Suppressor macrophage (primary cell): ENCODE measurements at regions not wholly inside any gene's neighbourhood (a gene's known extent, or its start where the extent isn't known, plus 50 kb on each side); places are given as distances from the start of the nearest gene placed in this dataset.
"Not testable (repeated sequence)": the region's sequence is repeated elsewhere in the genome, so short reads cannot be mapped to it uniquely, and the experiment has no call there.

Source experiments
- DNase-seq, 4 experiments: peaks; one replicate each; pipeline ENCODE4 v3.0.0-alpha.2; 2020 to 2022

DNA sequence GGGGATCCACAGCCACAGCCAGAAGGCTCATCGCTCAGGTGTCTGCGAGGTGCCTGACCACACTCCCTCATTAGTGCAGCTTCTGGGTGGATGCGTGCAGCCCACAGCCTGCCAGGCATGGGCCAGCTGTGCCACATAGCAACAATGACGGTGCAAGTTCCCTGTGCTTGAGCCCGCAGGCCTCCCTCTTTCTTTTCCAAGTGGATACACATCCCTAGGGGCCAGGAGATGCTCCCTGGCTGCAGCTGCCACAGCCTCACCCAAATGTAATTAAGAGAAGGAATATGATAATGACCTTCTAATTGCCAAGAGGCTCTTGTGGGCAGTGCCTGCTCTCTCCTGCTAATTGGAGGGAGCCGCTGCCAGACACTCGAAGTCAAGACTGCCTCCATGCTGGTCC lies 116.0 kb upstream of the PPP1R26 start:
- no peak for DNase-seq

DNA sequence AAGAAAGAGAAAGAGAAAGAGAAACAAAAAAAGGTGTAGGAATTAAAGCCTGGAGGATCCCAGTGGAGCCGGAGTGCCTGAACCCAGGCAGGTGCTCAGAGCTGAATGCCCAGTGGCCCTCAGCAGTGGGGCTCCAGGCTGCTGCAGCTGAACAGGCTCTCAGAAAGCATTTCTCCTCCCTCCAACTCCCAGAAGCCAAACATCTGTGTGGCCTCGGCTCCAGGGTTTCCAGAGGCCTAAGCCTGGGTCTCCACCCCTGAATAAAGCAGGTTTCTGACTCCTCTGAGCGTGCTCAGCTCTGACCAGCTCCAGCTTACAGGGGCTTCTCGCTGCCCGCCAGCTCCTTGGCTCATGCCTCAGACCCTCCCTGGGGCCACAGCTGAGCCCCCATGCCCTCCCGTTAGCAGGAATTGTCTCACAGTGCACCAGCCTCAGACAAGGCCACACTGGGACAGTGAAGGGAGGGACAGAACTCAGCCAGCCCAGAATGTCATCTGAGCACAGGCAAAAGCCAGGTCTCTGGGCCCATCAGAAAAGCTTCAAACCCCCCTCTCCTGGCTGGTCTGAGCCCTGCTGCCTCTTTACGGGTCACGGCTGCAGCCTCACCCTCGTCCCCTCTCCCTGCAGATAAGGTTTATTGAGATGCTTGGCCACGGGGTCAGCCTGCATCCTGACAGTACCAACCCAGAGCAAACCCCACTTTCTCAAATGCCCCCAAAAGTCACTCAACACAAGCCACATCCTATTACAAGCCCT lies 114.4 kb upstream of the PPP1R26 start:
- DNase-seq, result no peak

DNA sequence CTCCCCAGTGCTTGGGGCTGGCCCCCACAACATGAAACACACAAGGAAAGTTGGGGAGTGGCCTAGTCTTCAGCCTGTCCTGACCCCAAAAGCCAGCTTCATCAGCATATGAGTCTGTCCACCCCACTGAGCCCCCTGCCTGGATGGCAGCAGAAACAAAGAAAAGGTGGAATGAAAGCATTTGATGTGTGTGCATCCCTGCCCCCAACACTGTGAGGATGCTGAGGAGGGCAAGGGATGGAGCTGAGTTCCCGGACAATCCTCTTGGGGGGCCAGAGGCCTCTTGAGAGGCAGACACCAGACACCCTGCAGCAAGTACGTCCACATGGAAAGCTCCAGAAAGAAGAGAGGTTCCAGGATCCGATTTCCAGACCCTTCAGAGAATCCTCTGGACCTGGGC lies 113.5 kb upstream of the PPP1R26 start:
- no peak for DNase-seq

DNA sequence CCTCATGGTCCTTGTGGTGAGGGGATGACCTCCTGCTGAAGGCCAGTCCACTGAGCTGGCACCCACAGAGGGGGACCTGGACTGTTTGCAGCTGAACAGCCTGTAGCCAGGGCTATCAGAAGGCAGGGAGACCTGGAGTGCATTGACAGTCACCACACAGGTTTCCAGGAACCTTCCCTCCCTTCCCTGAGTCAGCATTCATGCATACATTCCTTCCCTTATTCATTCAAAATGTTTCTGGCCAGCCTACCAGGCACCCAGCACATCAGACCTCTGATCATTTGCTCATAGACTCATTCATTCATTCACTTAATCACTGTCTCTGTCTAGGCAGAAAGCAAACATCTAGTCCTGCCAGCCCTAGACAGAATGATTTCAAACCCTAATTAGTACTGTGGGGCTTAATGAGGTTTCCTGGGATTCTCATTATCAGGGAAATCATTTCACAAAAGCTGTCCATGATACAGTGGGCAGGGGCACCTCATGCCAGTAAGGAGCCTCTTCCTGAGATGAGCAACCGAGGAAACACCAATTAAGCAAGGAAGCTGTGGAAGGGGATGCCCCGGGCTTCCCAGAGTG lies 110.1 kb upstream of the PPP1R26 start:
- no peak for DNase-seq

DNA sequence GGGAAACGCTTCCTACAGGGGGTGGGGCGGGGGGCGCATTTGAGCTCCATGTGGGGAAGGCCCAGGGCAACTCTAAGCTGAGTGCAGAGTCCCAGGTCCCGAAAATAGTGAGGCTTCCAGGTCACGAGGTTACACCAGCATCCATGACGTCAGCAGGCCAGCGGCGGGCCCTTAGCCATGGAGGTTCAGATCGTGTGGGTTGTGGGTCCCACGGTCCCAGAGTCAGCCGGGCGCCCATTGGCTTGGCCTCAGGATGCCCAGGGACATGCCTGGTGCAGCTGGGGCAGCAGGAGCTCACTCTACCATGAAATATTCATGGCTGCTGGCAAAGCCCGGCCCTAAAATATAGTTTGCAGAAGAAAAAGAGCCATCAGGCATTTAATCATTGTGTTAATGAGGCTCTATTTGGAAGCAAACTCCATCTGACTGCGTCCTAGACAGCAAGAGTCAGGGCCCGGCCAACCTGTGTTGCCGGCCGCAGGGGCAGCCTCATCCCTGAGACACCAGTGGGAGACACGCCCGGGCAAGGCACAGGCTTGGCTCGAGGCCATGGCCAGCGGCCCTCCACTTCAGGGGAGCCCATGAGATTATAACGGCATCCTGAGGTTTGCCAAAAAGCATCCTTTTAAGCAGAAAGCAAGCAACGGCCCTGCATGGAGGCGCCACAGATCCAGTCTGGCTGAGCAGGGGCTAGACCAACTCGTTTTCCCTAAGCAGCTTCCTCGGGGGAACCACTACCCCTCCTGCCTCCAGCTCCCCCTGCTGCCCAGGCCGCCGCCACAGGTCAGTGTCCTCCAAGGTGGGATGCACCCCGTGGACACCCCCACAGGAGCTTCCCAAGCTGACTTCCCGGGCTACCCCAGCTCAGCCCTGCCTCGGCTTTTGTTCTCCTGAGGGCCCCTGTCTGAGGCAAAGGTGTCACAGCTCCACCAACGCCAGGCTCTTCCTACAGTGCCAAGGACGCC lies 108.9 kb upstream of the PPP1R26 start:
- no peak for DNase-seq

DNA sequence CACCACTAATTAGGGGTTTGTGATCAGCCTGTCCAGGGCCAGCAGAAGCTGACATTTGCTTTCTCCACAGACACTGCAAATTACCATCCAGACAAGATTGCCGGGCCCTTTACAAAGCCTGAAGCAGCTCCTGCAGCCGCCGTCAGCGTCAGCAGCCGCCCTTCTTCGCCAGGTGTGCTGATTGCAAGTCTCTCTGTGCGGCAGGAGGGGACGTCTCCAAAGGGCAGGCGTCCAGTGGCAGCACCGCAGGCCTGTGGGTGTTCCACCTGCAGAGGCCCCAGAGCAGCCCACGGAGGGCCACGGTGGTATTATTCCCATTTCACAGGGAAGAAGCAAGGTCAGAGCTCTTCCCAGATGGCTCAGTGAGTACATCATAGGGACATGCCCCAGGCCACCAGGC lies 108.0 kb upstream of the PPP1R26 start:
- DNase-seq, result no peak

DNA sequence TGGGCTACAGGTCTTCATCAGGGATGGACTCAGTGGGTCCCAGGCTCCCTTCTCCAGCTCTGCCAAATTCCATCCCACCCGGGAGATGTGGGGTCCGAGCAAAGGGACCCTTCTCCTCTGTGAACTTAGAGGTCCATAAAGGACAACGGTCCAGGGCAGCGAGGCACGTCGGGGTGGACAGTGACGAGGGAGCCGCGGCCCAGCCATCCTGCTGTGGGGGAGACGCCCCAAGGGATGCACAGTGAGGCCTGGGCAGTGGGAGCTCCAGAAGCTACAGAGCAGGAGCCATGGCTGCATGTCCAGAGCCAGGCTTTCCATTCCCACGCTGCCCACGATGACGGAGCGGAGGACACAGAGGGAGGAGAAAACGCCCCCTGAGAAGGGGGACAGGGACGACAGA lies 107.5 kb upstream of the PPP1R26 start:
- DNase-seq, result no peak

DNA sequence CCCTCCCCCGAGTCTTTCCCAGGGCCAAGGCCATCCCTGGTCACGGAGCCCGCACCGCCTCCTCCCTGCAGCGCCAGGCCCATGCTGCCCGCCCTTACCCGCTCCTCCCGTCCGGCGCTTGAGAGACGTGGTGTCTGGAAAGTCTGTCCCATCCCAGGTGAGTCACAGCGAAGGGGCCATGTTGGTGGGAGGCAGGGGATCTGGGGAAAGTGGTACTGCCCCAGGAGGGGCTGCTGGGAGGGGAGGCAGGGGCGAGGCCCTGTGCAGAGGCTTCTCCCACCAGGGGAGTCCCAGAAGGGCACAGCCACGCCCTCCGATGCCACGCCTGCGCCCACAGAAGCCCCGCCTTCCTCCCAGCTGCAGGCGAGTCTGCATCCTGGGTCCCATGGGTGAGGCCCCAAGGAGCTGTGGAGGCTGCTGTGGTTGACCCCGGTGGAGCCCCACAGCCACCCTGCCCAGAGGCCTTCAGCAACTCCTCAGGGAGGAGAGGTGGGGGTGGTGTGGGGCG lies 107.0 kb upstream of the PPP1R26 start:
- DNase-seq, result no peak

DNA sequence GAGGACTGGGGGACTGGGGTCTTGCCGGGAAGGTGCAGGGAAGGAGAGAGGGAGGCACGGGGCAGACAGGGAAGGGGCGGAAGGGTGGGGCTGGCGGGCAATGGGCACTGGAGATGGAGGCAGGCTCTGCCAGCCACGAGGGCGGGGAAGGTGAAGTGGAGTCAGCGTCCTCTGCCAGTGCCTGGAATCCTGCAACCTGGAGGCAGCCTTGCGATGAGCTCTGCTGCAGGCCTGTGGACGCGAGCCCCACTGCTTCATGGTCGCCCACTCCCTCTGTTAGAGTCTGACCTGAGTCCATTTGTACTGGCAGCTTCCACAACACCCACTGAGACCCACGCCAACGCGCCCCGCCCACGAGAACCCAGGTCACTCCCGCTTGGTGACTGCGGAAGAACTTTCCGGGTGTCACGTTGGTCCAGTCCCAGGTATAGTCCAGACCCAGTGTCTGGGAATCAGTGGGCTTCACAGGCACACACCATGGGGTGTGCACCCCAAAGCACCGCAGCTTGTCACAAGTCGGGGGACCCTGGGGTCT lies 106.4 kb upstream of the PPP1R26 start:
- DNase-seq, result no peak

DNA sequence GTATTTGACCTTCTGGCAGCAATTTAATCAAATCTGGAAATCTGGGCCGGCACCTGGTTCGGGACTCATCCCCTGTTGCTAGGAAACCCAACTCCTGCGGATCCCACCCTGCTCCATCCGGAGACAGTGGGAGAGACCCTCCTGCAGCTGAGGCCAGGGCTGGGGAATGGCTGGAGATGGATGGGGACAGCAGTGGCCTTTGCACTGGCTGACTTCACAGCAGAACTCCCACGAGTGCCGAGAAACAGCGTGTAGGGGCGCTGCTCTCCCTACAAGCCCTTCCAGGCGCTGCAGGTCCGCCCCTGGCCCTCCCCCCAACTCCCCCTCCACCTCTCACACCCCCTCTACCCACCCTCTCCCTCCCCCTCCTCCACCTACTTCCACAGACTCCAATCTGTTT lies 105.8 kb upstream of the PPP1R26 start:
- no peak for DNase-seq

DNA sequence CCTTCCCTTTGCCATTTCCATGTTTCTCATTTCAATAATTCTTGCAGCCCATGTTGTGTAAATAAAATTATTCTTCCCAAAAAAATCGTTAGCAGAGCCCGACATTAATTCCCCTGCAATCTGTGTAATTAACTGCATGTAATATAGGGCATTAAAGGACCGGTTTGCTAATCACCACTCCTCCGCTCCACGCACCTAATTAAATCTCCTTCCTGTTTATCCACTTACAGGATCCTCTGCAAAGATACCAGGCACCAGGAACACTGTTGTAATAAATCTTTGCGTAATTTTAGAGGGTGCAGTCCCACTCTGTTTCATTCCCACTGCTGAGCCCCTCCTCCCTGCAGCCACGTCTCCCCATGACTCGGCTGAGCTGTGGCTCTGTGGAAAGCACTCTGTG lies 105.0 kb upstream of the PPP1R26 start:
- no peak for DNase-seq

DNA sequence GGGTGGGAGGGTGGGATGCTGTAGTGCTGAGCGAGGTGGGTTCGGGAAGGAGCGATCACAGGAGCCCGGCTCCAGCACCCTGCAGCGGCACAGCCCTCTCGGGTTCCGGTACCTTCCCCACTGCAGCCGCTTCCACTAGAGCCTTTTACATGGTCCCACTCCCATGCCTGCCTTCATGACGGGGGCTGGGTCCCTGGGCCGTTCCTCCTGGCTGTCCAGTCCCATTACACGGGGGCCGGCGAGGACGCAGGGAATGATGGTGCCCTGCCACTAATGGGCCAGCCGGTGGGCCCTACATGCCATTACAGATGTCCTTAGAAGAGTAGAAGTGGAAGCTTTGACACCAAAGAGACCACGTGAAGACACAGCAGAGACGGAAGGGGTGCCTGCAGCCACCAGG lies 104.6 kb upstream of the PPP1R26 start:
- no peak for DNase-seq

DNA sequence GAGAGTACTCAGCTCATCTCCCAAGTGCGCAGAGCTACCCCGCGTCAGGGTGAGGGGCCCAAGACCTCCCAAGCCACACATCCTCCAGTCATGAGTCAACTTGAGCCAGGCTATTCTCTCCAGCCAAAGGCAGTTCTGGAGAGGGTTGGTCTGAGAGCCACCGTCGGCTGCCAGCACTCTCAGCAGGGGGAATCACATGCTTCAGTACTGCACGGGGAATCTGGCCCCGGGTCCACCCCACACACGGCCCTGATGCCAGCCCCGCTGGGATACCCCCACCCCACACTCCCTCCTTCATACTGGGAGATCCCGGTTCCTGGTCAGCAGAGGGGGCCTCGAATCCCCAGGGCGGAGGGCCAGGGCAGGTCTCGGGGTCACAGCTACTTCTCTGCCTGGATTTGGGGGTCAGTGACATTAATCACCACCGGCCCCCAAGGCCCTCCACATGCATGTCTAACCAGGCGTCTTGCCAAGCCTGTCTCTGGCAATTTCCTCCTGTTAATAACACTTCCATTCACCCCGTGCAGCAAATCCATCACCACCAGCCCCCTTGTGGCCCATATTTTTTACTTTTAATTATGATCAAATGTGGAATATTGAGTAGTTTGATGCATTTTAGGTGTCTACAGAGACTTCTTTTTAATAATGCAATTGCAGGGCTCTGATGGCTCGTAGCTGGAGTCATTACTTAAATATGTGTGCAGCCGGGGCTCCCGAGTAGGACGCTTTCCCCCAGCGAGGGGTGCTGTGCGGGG lies 102.9 kb upstream of the PPP1R26 start:
- no peak for DNase-seq

DNA sequence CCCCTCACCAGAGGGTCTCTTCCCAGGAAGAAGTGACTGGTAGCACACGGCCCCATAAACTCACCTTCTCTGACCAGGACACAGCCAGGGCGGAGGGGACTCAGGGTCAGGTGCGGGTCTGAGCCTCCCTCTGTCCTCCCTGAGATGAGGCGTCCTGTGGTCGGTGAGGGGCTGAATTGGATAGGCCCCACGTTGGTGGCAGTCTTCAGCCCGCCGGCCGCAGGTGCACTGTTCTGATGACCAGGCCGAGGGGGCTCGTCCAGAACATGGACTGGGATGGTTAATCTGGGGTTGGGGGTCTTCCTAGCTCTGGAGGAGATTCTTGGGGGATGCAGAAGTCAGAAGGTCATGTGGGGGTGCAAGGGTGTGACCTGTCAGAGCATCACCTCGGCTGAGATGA lies 102.2 kb upstream of the PPP1R26 start:
- DNase-seq, result no peak

DNA sequence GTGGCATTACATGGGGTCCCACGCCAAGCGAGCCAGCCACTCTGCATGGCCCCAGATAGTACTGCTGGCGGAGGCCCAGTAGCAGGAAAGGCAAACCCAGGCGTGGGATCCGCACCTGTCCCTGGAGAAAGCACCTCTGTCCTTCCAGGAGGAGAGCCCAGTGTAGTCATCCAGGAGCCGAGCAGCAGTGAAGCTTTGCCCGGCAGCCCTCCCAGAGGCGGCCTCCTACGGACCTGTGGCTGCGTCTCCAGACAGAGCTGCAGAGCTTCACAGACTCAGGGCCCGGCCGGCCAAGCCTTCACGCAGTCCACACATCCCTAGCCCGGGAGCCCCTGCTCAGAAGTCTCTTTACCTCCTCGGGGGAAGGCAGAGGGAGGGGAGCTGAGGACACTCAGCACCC lies 100.8 kb upstream of the PPP1R26 start:
- DNase-seq, result no peak

DNA sequence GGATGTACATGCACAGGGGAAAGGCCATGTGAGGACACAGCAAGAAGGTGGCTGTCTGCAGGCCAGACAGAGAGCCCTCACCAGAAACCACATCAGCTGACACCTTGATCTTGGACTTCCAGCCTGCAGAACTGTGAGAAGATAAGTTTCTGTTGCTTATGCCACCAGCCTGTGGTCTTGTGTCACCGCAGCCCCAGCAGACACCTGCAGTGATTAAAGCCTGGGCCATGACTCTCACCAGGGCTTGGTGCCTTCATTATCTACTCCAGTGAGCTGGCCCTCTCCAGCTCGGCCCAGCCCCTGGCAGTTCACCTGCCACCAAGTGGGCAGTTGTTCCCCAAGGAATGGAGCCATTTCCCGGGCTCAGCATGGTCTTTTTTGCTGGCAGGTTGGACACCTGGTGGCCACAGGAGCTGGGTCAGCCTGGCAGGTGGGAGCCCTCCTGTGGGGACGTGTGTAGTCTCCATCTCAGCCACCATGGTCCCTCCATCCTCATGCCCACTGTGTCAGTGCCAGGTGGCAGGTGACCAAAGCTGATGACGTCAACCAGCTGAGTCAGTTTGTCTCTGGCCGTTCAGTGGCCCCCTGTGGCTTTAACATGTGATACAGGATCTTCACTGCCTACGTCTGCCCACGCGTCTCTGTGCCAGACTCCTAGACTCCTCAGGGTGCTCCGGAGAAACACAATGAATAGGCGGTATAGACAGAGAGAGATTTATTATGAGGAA lies 99.9 kb upstream of the PPP1R26 start:
- no peak for DNase-seq

DNA sequence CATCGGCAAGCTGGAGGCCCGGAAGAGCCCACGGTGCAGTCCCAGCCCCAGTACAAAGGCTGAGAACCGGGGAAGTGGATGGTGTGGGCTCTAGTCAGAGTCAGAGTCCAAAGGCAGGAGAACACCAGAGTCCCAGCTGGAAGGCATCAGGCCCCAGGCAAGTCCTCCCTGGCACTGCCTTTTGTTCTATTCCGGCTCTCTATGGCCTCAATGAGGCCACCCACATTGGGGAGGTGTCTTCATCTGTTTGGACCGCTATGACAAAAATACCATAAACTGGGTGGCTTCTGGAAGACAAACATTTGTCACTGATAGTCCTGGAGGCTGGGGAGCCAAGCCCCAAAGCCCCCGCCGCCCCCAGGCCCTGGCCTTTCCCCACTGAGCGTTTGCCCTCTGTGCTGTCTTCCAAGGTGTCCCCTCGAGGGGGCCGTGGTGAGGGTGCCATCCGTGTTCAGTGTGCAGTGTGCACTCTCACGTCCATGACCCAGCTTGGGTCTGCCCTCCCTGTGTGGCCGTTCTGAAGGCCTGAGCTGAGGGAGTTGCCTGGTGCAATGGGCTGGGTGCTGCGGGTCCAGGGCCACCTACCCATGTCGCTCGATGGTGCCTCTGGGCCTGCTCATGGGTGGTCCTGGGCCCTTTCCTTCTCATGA lies 99.1 kb upstream of the PPP1R26 start:
- no peak for DNase-seq

DNA sequence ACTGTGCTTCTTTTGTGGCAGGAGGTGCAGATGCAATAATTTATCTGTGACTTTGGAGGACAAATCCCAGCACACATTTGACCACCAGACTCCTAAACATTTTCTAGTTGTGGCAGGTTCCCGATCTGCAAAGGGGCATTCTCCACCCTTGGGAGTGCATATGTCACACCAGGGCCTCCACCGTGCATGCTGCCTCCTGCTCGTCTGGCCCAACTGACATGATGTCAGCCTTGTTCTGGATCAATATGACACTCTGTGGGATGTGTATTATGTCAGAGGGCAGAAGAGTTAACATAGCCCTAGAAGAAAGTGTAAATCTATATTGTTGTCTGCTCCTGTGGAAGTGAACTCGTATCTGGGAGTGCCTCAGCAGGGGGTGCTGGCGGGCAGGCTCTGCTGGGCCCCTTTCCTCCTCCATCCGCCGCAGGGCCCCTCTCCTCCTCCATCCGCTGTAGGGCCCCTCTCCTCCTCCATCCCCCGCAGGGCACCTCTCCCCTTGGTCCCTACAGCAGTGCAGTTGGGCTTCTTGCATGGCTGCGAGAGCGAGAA lies 97.7 kb upstream of the PPP1R26 start:
- DNase-seq, result no peak

DNA sequence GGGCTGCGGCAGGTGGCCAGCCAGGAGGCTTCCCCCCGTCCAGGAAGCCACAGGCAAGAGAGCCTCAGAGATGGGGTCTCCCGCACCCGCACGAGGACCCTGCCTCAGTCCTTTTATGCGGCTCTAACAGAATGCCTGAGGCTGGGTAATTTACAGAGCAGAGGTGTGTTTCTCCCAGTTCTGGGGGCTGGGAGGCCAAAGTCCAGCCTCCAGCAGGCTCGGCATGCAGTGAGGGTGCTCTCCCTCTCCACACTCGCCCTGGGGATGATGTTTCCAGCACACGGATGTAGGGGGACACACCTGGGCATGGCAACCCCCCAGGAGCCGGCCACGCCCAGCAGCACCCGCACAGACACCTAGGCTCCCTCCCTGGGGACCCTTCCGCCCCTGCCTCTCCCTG lies 95.4 kb upstream of the PPP1R26 start:
- DNase-seq, result no peak

DNA sequence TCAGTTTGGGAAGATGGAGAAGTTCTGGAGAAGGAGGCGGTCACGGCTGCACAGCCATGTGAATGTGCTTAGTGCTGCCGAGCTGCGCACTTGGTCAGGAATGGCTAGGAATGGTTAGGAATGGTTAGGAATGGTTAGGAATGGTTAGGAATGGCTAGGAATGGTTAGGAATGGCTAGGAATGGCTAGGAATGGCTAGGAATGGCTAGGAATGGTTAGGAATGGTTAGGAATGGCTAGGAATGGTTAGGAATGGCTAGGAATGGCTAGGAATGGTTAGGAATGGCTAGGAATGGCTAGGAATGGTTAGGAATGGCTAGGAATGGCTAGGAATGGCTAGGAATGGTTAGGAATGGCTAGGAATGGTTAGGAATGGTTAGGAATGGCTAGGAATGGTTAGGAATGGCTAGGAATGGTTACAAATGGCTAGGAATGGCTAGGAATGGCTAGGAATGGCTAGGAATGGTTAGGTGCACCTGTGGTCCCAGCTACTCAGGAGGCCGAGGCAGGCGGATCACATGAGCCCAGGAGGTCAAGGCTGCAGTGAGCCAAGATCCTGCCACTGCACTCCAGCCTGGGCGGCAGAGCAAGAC lies 94.7 kb upstream of the PPP1R26 start:
- not testable (repeated sequence) for DNase-seq
